Caco-2 (cell line): ENCODE measurements at regions not wholly inside any gene's neighbourhood (a gene's known extent, or its start where the extent isn't known, plus 50 kb on each side); places are given as distances from the start of the nearest gene placed in this dataset.

Experiments used
- BruUV-seq: library from RNA; stranded (reverse); fragments of 400-500 nt; replicated peaks from 2 replicates; lab custom pipeline; 2021; lab: Mats Ljungman, UMichigan
- CTCF ChIA-PET: fragments of 300-600 bp; sonication (Branson Sonifier 250); formaldehyde crosslinking; loops from one replicate; lab custom pipeline; 2022; ENCODE audit warnings: antibody characterized with exemption; lab: Charles Lee
- POLR2A ChIA-PET: fragments of 300-600 bp; sonication (Branson Sonifier 250); formaldehyde crosslinking; loops from one replicate; lab custom pipeline; 2022; ENCODE audit warnings: antibody characterized with exemption; lab: Charles Lee
- DNase-seq, 2 experiments: peaks; one replicate each; pipeline versions ENCODE4 v3.0.0 to v3.0.0-alpha.2; 2020 to 2022
- H3K27me3 ChIP-seq: replicated peaks from 2 replicates; pipeline ENCODE4 v1.6.0; 2011; ENCODE audit warnings: low read length; ENCODE audit not compliant: control insufficient read depth, insufficient read depth
- H3K36me3 ChIP-seq: 2 replicates; pipeline ENCODE4 v1.5.1; 2011; ENCODE audit warnings: low read length; ENCODE audit not compliant: control insufficient read depth, insufficient read depth
- H3K4me1 ChIP-seq: fragments of 250-450 bp; sonication (Bioruptor Pico); 2 replicates; pipeline ENCODE4 v1.5.1; 2020; ENCODE audit warnings: mild to moderate bottlenecking
- H3K4me3 ChIP-seq: 2 replicates; pipeline ENCODE4 v1.5.1; 2011; ENCODE audit warnings: low read depth, mild to moderate bottlenecking, control low read depth, low read length
- H3K9me3 ChIP-seq: fragments of 250-450 bp; sonication (Bioruptor Pico); 2 replicates; pipeline ENCODE4 v1.5.1; 2020; ENCODE audit warnings: mild to moderate bottlenecking, moderate library complexity
- H3K27ac Mint-ChIP-seq: one replicate; pipeline ENCODE4 v1.8.0; 2022; ENCODE audit warnings: mixed read lengths; ENCODE audit not compliant: unreplicated experiment
- H3K27me3 Mint-ChIP-seq: one replicate; pipeline ENCODE4 v1.8.0; 2022; ENCODE audit warnings: mixed read lengths; ENCODE audit not compliant: insufficient read depth, unreplicated experiment
- H3K36me3 Mint-ChIP-seq: one replicate; pipeline ENCODE4 v1.8.0; 2022; ENCODE audit warnings: mild to moderate bottlenecking, mixed read lengths; ENCODE audit not compliant: insufficient read depth, unreplicated experiment
- H3K4me1 Mint-ChIP-seq: one replicate; pipeline ENCODE4 v1.8.0; 2022; ENCODE audit warnings: low read depth, mixed read lengths; ENCODE audit not compliant: unreplicated experiment
- H3K4me3 Mint-ChIP-seq: one replicate; pipeline ENCODE4 v1.8.0; 2022; ENCODE audit warnings: mild to moderate bottlenecking, moderate library complexity, mixed read lengths; ENCODE audit not compliant: unreplicated experiment
- H3K9me3 Mint-ChIP-seq: one replicate; pipeline ENCODE4 v1.8.0; 2022; ENCODE audit warnings: mixed read lengths; ENCODE audit not compliant: unreplicated experiment
- intact Hi-C: fragments of 100-400 bp; cut with micrococcal nuclease; formaldehyde crosslinking; loops from one replicate; pipeline ENCODE4 v1.10.0; 2022; ENCODE audit not compliant: unreplicated experiment
- TF ChIP-seq, protein P1 (sequence below), 2 experiments: fragments of 200-600 bp in 1 of 2; IDR thresholded peaks; 1 replicate in 1 of 2; 2 replicates in 1 of 2; pipeline versions ENCODE4 v1.5.1 to v1.8.0; 2011 to 2022; ENCODE audit warnings: antibody characterized with exemption in 1 of 2, control low read depth in 1 of 2, inconsistent platforms in 1 of 2, low read depth in 1 of 2, low read length in 1 of 2, mild to moderate bottlenecking in 1 of 2, moderate library complexity in 1 of 2; ENCODE audit not compliant: insufficient read depth in 1 of 2, severe bottlenecking in 1 of 2, unreplicated experiment in 1 of 2

DNA sequence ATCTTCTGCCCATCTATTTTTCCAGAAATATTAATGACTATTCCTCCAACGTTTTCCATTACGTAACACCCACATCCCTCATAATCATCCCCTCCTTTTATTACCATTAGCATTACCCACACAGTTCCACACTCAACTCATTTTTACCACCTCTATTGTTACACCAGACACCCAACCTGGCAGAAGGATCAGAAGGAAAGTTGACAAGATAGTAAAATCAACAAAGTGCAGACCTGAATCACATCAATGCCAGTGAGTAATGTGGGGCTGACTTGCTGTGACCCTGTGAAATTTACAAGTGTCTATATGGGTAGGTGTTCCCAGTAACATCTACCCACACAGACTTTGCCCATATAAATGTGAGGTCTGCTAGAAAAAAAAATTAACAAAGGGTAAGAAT is 568.2 kb downstream of the MAFB start:
- H3K4me1 ChIP-seq: no peaks in the 10 kb centered on the region
- ChIA-PET POLR2A (no interaction called here), CTCF (interaction anchor here (0.6 kb wide), 1 partner anchor 1144 kb away, joined by 4 read pairs; no protein-coding TSS in a partner anchor)
- H3K4me3 ChIP-seq: no peak overlapping the region
- TF ChIP-seq, protein P1, sequence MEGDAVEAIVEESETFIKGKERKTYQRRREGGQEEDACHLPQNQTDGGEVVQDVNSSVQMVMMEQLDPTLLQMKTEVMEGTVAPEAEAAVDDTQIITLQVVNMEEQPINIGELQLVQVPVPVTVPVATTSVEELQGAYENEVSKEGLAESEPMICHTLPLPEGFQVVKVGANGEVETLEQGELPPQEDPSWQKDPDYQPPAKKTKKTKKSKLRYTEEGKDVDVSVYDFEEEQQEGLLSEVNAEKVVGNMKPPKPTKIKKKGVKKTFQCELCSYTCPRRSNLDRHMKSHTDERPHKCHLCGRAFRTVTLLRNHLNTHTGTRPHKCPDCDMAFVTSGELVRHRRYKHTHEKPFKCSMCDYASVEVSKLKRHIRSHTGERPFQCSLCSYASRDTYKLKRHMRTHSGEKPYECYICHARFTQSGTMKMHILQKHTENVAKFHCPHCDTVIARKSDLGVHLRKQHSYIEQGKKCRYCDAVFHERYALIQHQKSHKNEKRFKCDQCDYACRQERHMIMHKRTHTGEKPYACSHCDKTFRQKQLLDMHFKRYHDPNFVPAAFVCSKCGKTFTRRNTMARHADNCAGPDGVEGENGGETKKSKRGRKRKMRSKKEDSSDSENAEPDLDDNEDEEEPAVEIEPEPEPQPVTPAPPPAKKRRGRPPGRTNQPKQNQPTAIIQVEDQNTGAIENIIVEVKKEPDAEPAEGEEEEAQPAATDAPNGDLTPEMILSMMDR (IDR thresholded peaks at IDR 0.05; ENCODE audit: insufficient read depth in 1 of 2, low read depth in 1 of 2, low read length in 1 of 2, severe bottlenecking in 1 of 2, unreplicated experiment in 1 of 2): no peak
- no peaks in the 10 kb centered on the region for H3K36me3 ChIP-seq
- Mint-ChIP-seq H3K27ac (no peak overlapping the region), H3K4me3 (no peak overlapping the region), H3K4me1 (no peaks in the 10 kb centered on the region), H3K9me3 (no peaks in the 10 kb centered on the region), H3K36me3 (no peaks in the 10 kb centered on the region), H3K27me3 (peaks cover 29% of the 10 kb centered on the region)
- DNase-seq: no peak
- H3K27me3 ChIP-seq: no peaks in the 10 kb centered on the region
- intact Hi-C loops: no loop called here
- no TSS peak for BruUV-seq
- H3K9me3 ChIP-seq: no peaks in the 10 kb centered on the region

DNA sequence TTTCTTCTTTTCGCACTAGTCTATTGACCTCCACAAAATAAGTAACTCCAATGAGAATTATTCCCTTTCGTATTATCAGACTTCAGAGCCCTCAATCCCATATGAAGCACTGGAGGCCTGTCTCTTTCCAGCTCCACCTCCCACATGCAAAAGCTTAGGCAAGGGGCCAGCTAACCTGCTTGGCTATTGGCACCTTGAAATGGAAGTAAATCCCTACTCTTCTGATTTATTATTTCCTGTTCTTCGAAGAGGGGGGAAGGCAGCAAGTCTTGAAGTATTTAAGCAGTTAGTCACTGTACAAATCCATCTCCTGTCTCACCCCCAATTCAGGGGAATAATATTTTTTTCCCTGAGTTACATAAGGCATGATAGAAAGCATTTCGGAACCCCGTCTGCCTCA is 577.8 kb downstream of the MAFB start:
- H3K27me3 Mint-ChIP-seq: peaks cover 20% of the 10 kb centered on the region
- intact Hi-C loops: no loop called here
- no peaks in the 10 kb centered on the region for H3K9me3 ChIP-seq
- ChIA-PET POLR2A (no interaction called here), CTCF (no interaction called here)
- H3K9me3 Mint-ChIP-seq: no peaks in the 10 kb centered on the region
- H3K27me3 ChIP-seq: peaks cover 2% of the 10 kb centered on the region; the same call in 1 of the 2 replicates
- H3K4me1 Mint-ChIP-seq: no peaks in the 10 kb centered on the region
- no peaks in the 10 kb centered on the region for H3K36me3 Mint-ChIP-seq
- H3K4me3 ChIP-seq: no peak overlapping the region
- H3K4me3 Mint-ChIP-seq: no peak overlapping the region
- no peaks in the 10 kb centered on the region for H3K36me3 ChIP-seq
- no peaks in the 10 kb centered on the region for H3K4me1 ChIP-seq
- no peak overlapping the region for H3K27ac Mint-ChIP-seq
- BruUV-seq: no TSS peak
- TF ChIP-seq, protein P1 (IDR thresholded peaks at IDR 0.05; ENCODE audit: insufficient read depth in 1 of 2, low read depth in 1 of 2, low read length in 1 of 2, severe bottlenecking in 1 of 2, unreplicated experiment in 1 of 2): no peak
- DNase-seq: no peak

DNA sequence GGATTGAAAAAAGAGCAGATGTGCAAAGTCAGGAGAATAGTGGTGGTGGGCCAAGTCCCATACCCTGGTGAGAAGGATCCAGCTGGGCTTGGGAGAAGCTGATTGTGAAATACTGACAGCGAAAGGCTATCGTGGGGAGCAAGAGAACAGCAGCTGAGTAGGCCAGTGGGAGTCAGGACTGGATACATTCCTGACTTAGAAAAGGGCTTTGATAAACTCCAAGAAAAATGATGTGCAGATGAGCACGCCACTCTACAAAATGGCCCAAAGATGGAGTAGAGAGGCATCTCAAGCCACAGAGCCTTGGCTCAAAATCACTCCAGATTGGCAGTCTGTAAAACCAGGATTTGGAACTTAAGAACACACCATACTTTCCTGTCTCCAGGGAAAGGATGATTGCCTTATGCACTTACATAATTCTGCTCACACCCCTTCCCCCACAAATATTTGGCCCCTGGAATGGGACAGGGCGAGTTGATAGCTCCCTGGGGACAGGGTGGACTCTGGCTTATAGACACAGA is 578.7 kb downstream of the MAFB start:
- H3K36me3 Mint-ChIP-seq: no peaks in the 10 kb centered on the region
- no peak for DNase-seq
- TF ChIP-seq, protein P1 (IDR thresholded peaks at IDR 0.05; ENCODE audit: insufficient read depth in 1 of 2, low read depth in 1 of 2, low read length in 1 of 2, severe bottlenecking in 1 of 2, unreplicated experiment in 1 of 2): no peak
- H3K27me3 ChIP-seq: peaks cover 2% of the 10 kb centered on the region; the same call in 1 of the 2 replicates
- no TSS peak for BruUV-seq
- intact Hi-C loops: no loop called here
- no peak overlapping the region for H3K27ac Mint-ChIP-seq
- no peaks in the 10 kb centered on the region for H3K36me3 ChIP-seq
- H3K4me3 ChIP-seq: no peak overlapping the region
- H3K9me3 ChIP-seq: no peaks in the 10 kb centered on the region
- H3K9me3 Mint-ChIP-seq: no peaks in the 10 kb centered on the region
- CTCF ChIA-PET: no interaction called here
- POLR2A ChIA-PET: no interaction called here
- H3K4me1 Mint-ChIP-seq: no peaks in the 10 kb centered on the region
- no peaks in the 10 kb centered on the region for H3K4me1 ChIP-seq
- no peak overlapping the region for H3K4me3 Mint-ChIP-seq
- peaks cover 21% of the 10 kb centered on the region for H3K27me3 Mint-ChIP-seq
